ENCODE measurements at regions not wholly inside any gene's neighbourhood (a gene's known extent, or its start where the extent isn't known, plus 50 kb on each side); places are given as distances from the start of the nearest gene placed in this dataset.

- Mint-ChIP-seq H3K36me3 (ENCODE audit: low read depth) (no peaks in the 10 kb centered on the region), H3K9me3 (no peaks in the 10 kb centered on the region), H3K27ac (no peak overlapping the region), H3K4me3 (no peak overlapping the region), H3K4me1 (ENCODE audit: low read depth) (no peaks in the 10 kb centered on the region), H3K27me3 (ENCODE audit: low read depth) (no peaks in the 10 kb centered on the region)
- no peak for DNase-seq (ENCODE audit: low spot score)
Observed at GRCh38 chr11:82261367-82261766, 472.3 kb downstream of the FAM181B start.

GRCh38 chr11:82250047-82250446, 483.6 kb downstream of the FAM181B start:
- Mint-ChIP-seq H3K27me3 (ENCODE audit: low read depth) (no peaks in the 10 kb centered on the region), H3K9me3 (no peaks in the 10 kb centered on the region), H3K4me3 (no peak overlapping the region)

GRCh38 chr11:82246926-82247325, 486.7 kb downstream of the FAM181B start:
- DNase-seq (ENCODE audit: low spot score): no peak
- Mint-ChIP-seq H3K9me3 (no peaks in the 10 kb centered on the region), H3K36me3 (ENCODE audit: low read depth) (no peaks in the 10 kb centered on the region), H3K4me3 (no peak overlapping the region), H3K27me3 (ENCODE audit: low read depth) (no peaks in the 10 kb centered on the region), H3K27ac (no peak overlapping the region), H3K4me1 (ENCODE audit: low read depth) (no peaks in the 10 kb centered on the region)

More at GRCh38 chr11:82250047-82250446, 483.6 kb downstream of the FAM181B start:
- H3K4me1 Mint-ChIP-seq (ENCODE audit: low read depth): no peaks in the 10 kb centered on the region
- H3K36me3 Mint-ChIP-seq (ENCODE audit: low read depth): no peaks in the 10 kb centered on the region
- no peak for DNase-seq (ENCODE audit: low spot score)
- H3K27ac Mint-ChIP-seq: no peak overlapping the region

- no peak for DNase-seq (ENCODE audit: low spot score)
- no peak overlapping the region for H3K27ac Mint-ChIP-seq
- H3K4me3 Mint-ChIP-seq: no peak overlapping the region
- no peaks in the 10 kb centered on the region for H3K4me1 Mint-ChIP-seq (ENCODE audit: low read depth)
- no peaks in the 10 kb centered on the region for H3K27me3 Mint-ChIP-seq (ENCODE audit: low read depth)
- H3K9me3 Mint-ChIP-seq: no peaks in the 10 kb centered on the region
- no peaks in the 10 kb centered on the region for H3K36me3 Mint-ChIP-seq (ENCODE audit: low read depth)
Observed at GRCh38 chr11:82239498-82239897, 494.2 kb downstream of the FAM181B start.

- no peaks in the 10 kb centered on the region for H3K27me3 Mint-ChIP-seq (ENCODE audit: low read depth)
- H3K9me3 Mint-ChIP-seq: no peaks in the 10 kb centered on the region
- H3K36me3 Mint-ChIP-seq (ENCODE audit: low read depth): no peaks in the 10 kb centered on the region
- no peaks in the 10 kb centered on the region for H3K4me1 Mint-ChIP-seq (ENCODE audit: low read depth)
- no peak for DNase-seq (ENCODE audit: low spot score)
- H3K4me3 Mint-ChIP-seq: no peak overlapping the region
- no peak overlapping the region for H3K27ac Mint-ChIP-seq
Observed at GRCh38 chr11:82234256-82234655, 499.4 kb downstream of the FAM181B start.

- Mint-ChIP-seq H3K4me3 (no peak overlapping the region), H3K36me3 (ENCODE audit: low read depth) (no peaks in the 10 kb centered on the region), H3K27me3 (ENCODE audit: low read depth) (no peaks in the 10 kb centered on the region), H3K27ac (no peak overlapping the region), H3K9me3 (no peaks in the 10 kb centered on the region), H3K4me1 (ENCODE audit: low read depth) (no peaks in the 10 kb centered on the region)
- no peak for DNase-seq (ENCODE audit: low spot score)
Observed at GRCh38 chr11:82233201-82233600, 500.5 kb downstream of the FAM181B start.

- H3K36me3 Mint-ChIP-seq (ENCODE audit: low read depth): no peaks in the 10 kb centered on the region
- H3K4me3 Mint-ChIP-seq: no peak overlapping the region
- no peaks in the 10 kb centered on the region for H3K4me1 Mint-ChIP-seq (ENCODE audit: low read depth)
- H3K27me3 Mint-ChIP-seq (ENCODE audit: low read depth): no peaks in the 10 kb centered on the region
- H3K9me3 Mint-ChIP-seq: no peaks in the 10 kb centered on the region
- no peak overlapping the region for H3K27ac Mint-ChIP-seq
- no peak for DNase-seq (ENCODE audit: low spot score)
Observed at GRCh38 chr11:82229341-82229740, 504.3 kb downstream of the FAM181B start.

GRCh38 chr11:82225930-82226329, 507.7 kb downstream of the FAM181B start:
- H3K4me3 Mint-ChIP-seq: no peak overlapping the region
- H3K27me3 Mint-ChIP-seq (ENCODE audit: low read depth): no peaks in the 10 kb centered on the region
- no peaks in the 10 kb centered on the region for H3K36me3 Mint-ChIP-seq (ENCODE audit: low read depth)
- H3K9me3 Mint-ChIP-seq: no peaks in the 10 kb centered on the region
- no peak overlapping the region for H3K27ac Mint-ChIP-seq
- H3K4me1 Mint-ChIP-seq (ENCODE audit: low read depth): no peaks in the 10 kb centered on the region
- no peak for DNase-seq (ENCODE audit: low spot score)

GRCh38 chr11:82225502-82225901, 508.2 kb downstream of the FAM181B start:
- no peaks in the 10 kb centered on the region for H3K4me1 Mint-ChIP-seq (ENCODE audit: low read depth)
- no peak for DNase-seq (ENCODE audit: low spot score)
- no peaks in the 10 kb centered on the region for H3K27me3 Mint-ChIP-seq (ENCODE audit: low read depth)
- no peaks in the 10 kb centered on the region for H3K36me3 Mint-ChIP-seq (ENCODE audit: low read depth)
- H3K27ac Mint-ChIP-seq: no peak overlapping the region
- no peak overlapping the region for H3K4me3 Mint-ChIP-seq
- no peaks in the 10 kb centered on the region for H3K9me3 Mint-ChIP-seq

GRCh38 chr11:82216927-82217570, 516.6 kb downstream of the FAM181B start:
- no peaks in the 10 kb centered on the region for H3K9me3 Mint-ChIP-seq
- H3K27ac Mint-ChIP-seq: no peak overlapping the region
- H3K4me3 Mint-ChIP-seq: no peak overlapping the region
- no peak for DNase-seq (ENCODE audit: low spot score)
- no peaks in the 10 kb centered on the region for H3K36me3 Mint-ChIP-seq (ENCODE audit: low read depth)
- no peaks in the 10 kb centered on the region for H3K27me3 Mint-ChIP-seq (ENCODE audit: low read depth)
- no peaks in the 10 kb centered on the region for H3K4me1 Mint-ChIP-seq (ENCODE audit: low read depth)

- Mint-ChIP-seq H3K27me3 (ENCODE audit: low read depth) (no peaks in the 10 kb centered on the region), H3K36me3 (ENCODE audit: low read depth) (no peaks in the 10 kb centered on the region), H3K4me3 (no peak overlapping the region), H3K4me1 (ENCODE audit: low read depth) (no peaks in the 10 kb centered on the region), H3K27ac (no peak overlapping the region), H3K9me3 (no peaks in the 10 kb centered on the region)
- DNase-seq (ENCODE audit: low spot score): no peak
Observed at GRCh38 chr11:82210011-82210410, 523.7 kb downstream of the FAM181B start.

GRCh38 chr11:82195283-82195682, 538.4 kb downstream of the FAM181B start:
- Mint-ChIP-seq H3K27me3 (ENCODE audit: low read depth) (no peaks in the 10 kb centered on the region), H3K4me3 (no peak overlapping the region)

GRCh38 chr11:82194521-82194920, 539.1 kb downstream of the FAM181B start:
- no peak overlapping the region for H3K4me3 Mint-ChIP-seq
- DNase-seq (ENCODE audit: low spot score): no peak
- no peaks in the 10 kb centered on the region for H3K36me3 Mint-ChIP-seq (ENCODE audit: low read depth)
- H3K4me1 Mint-ChIP-seq (ENCODE audit: low read depth): no peaks in the 10 kb centered on the region
- H3K9me3 Mint-ChIP-seq: no peaks in the 10 kb centered on the region
- no peaks in the 10 kb centered on the region for H3K27me3 Mint-ChIP-seq (ENCODE audit: low read depth)
- H3K27ac Mint-ChIP-seq: no peak overlapping the region

More at GRCh38 chr11:82195283-82195682, 538.4 kb downstream of the FAM181B start:
- H3K9me3 Mint-ChIP-seq: no peaks in the 10 kb centered on the region
- H3K36me3 Mint-ChIP-seq (ENCODE audit: low read depth): no peaks in the 10 kb centered on the region
- DNase-seq (ENCODE audit: low spot score): no peak
- H3K27ac Mint-ChIP-seq: no peak overlapping the region
- no peaks in the 10 kb centered on the region for H3K4me1 Mint-ChIP-seq (ENCODE audit: low read depth)

GRCh38 chr11:82191695-82192094, 542.0 kb downstream of the FAM181B start:
- DNase-seq (ENCODE audit: low spot score): no peak
- H3K36me3 Mint-ChIP-seq (ENCODE audit: low read depth): no peaks in the 10 kb centered on the region
- H3K27ac Mint-ChIP-seq: no peak overlapping the region
- H3K4me1 Mint-ChIP-seq (ENCODE audit: low read depth): no peaks in the 10 kb centered on the region
- H3K4me3 Mint-ChIP-seq: no peak overlapping the region
- H3K9me3 Mint-ChIP-seq: no peaks in the 10 kb centered on the region
- H3K27me3 Mint-ChIP-seq (ENCODE audit: low read depth): no peaks in the 10 kb centered on the region

- Mint-ChIP-seq H3K9me3 (no peaks in the 10 kb centered on the region), H3K4me3 (no peak overlapping the region), H3K4me1 (ENCODE audit: low read depth) (no peaks in the 10 kb centered on the region), H3K27ac (no peak overlapping the region), H3K27me3 (ENCODE audit: low read depth) (no peaks in the 10 kb centered on the region), H3K36me3 (ENCODE audit: low read depth) (no peaks in the 10 kb centered on the region)
- no peak for DNase-seq (ENCODE audit: low spot score)
Observed at GRCh38 chr11:82185925-82186324, 547.7 kb downstream of the FAM181B start.

All from T-helper 2 cell treated with Interferon-gamma antibody and Interleukin-4, amounts not matched to agents 5 μg/mL and 100 μg/mL, for 36 hours (primary cell).